Effector CD4-positive, alpha-beta T cell (primary cell): ENCODE measurements at regions not wholly inside any gene's neighbourhood (a gene's known extent, or its start where the extent isn't known, plus 50 kb on each side); places are given as distances from the start of the nearest gene placed in this dataset.

ENCODE experiments used
- DNase-seq: peaks from one replicate; pipeline ENCODE4 v3.0.0-alpha.2; 2020

- no peak for DNase-seq
Measured at GRCh38 chr3:10743366-10744097, 72.5 kb upstream of the SLC6A11 start.

GRCh38 chr3:10744098-10744465 lies 71.9 kb upstream of the SLC6A11 start:
- DNase-seq: no peak

- DNase-seq: no peak
Measured at GRCh38 chr3:10745392-10745791, 70.6 kb upstream of the SLC6A11 start.

GRCh38 chr3:10746001-10746400 lies 70.0 kb upstream of the SLC6A11 start:
- no peak for DNase-seq

- no peak for DNase-seq
Measured at GRCh38 chr3:10746684-10747083, 69.3 kb upstream of the SLC6A11 start.

- no peak for DNase-seq
Measured at GRCh38 chr3:10747341-10747740, 68.7 kb upstream of the SLC6A11 start.

GRCh38 chr3:10748040-10748439 lies 68.0 kb upstream of the SLC6A11 start:
- no peak for DNase-seq

GRCh38 chr3:10753964-10754363 lies 62.1 kb upstream of the SLC6A11 start:
- DNase-seq: no peak

- no peak for DNase-seq
Measured at GRCh38 chr3:10756546-10756945, 59.5 kb upstream of the SLC6A11 start.

GRCh38 chr3:10757021-10757820 lies 58.8 kb upstream of the SLC6A11 start:
- no peak for DNase-seq

- no peak for DNase-seq
Measured at GRCh38 chr3:10757821-10758130, 58.3 kb upstream of the SLC6A11 start.

- DNase-seq: peak; percentile 18
Measured at GRCh38 chr3:10758304-10759037, 57.6 kb upstream of the SLC6A11 start.

- no peak for DNase-seq
Measured at GRCh38 chr3:10759495-10759894, 56.5 kb upstream of the SLC6A11 start.

GRCh38 chr3:10760199-10760598 lies 55.8 kb upstream of the SLC6A11 start:
- no peak for DNase-seq

GRCh38 chr3:10761583-10761982 lies 54.4 kb upstream of the SLC6A11 start:
- no peak for DNase-seq

GRCh38 chr3:10762116-10762515 lies 53.9 kb upstream of the SLC6A11 start:
- DNase-seq: no peak

- DNase-seq: no peak
Measured at GRCh38 chr3:10762611-10763247, 53.3 kb upstream of the SLC6A11 start.

- DNase-seq: no peak
Measured at GRCh38 chr3:10763248-10763620, 52.8 kb upstream of the SLC6A11 start.

GRCh38 chr3:10763817-10764258 lies 52.2 kb upstream of the SLC6A11 start:
- no peak for DNase-seq

- no peak for DNase-seq
Measured at GRCh38 chr3:10764259-10765051, 51.6 kb upstream of the SLC6A11 start.

GRCh38 chr3:10766049-10766705 lies 49.9 kb upstream of the SLC6A11 start:
- no peak for DNase-seq
